ENCODE measurements at regions not wholly inside any gene's neighbourhood (a gene's known extent, or its start where the extent isn't known, plus 50 kb on each side); places are given as distances from the start of the nearest gene placed in this dataset.

GRCh38 chr11:86874304-86875056 lies 74.1 kb downstream of the PRSS23 start:
- WGBS (ENCODE audit: insufficient coverage, insufficient replicate concordance, low lambda C conversion rate, missing lambda C conversion rate) = 22% methylated on average over 6 of the region's 6 CpGs
- no TSS peak for BruUV-seq (replicated peaks)
- Histone ChIP-seq H3K36me3 (ENCODE audit: control insufficient read depth in 2 of 2, insufficient read depth in 2 of 2, low read length in 1 of 2) (no peaks in the 10 kb centered on the region), H3K27ac (ENCODE audit: control insufficient read depth, insufficient read depth) (no peak overlapping the region), H2AFZ (ENCODE audit: control insufficient read depth, low read depth, low read length) (no peak overlapping the region), H3K9me3 (replicated peaks; ENCODE audit: control insufficient read depth, insufficient read depth, low read length) (no peaks in the 10 kb centered on the region), H4K20me1 (ENCODE audit: control insufficient read depth, insufficient read depth) (no peaks in the 10 kb centered on the region), H3K9ac (ENCODE audit: control insufficient read depth, insufficient read depth, low read length) (no peak overlapping the region), H3K4me1 (ENCODE audit: control insufficient read depth, insufficient read depth, low read length) (no peaks in the 10 kb centered on the region), H3K4me3 (no peak overlapping the region), H3K79me2 (ENCODE audit: control insufficient read depth, insufficient read depth, low read length) (no peaks in the 10 kb centered on the region), H3K4me2 (ENCODE audit: control insufficient read depth, insufficient read depth) (no peak overlapping the region), H3K27me3 (replicated peaks in 1 of 2; ENCODE audit: control insufficient read depth in 2 of 2, insufficient read depth in 2 of 2, low read length in 1 of 2) (no peaks in the 10 kb centered on the region)
- ChIA-PET POLR2A (no interaction called here), RAD21 (ENCODE audit: unreplicated experiment) (no interaction called here), CTCF (interaction anchor here (1.4 kb wide), 1 partner anchor 65 kb away, joined by 3 read pairs; no protein-coding TSS in a partner anchor), SMC1A (ENCODE audit: uncharacterized antibody, unreplicated experiment) (no interaction called here)
- FAIRE-seq = no peak
- no peak for TF ChIP-seq SREBF2 (IDR thresholded peaks at IDR 0.05; ENCODE audit: low read length)
- TF ChIP-seq LARP7 (IDR thresholded peaks at IDR 0.05) = no peak
- no peak for TF ChIP-seq ZNF622 (IDR thresholded peaks at IDR 0.05)
- ATAC-seq = no peak
- no peak for DNase-seq (ENCODE audit: low read depth, low spot score)
- intact Hi-C loops (cut with micrococcal nuclease; ENCODE audit: unreplicated experiment) (no loop called here), in situ Hi-C loops (cut with MboI) (no loop called here)

- ChIA-PET POLR2A (no interaction called here), RAD21 (ENCODE audit: unreplicated experiment) (no interaction called here), SMC1A (ENCODE audit: uncharacterized antibody, unreplicated experiment) (no interaction called here), CTCF (interaction anchor here (1.0 kb wide), 1 partner anchor 191 kb away, joined by 3 read pairs; no protein-coding TSS in a partner anchor)
- Histone ChIP-seq H3K9ac (ENCODE audit: control insufficient read depth, insufficient read depth, low read length) (no peak overlapping the region), H3K4me2 (ENCODE audit: control insufficient read depth, insufficient read depth) (no peak overlapping the region), H3K4me3 (no peak overlapping the region), H3K27ac (ENCODE audit: control insufficient read depth, insufficient read depth) (no peak overlapping the region), H2AFZ (ENCODE audit: control insufficient read depth, low read depth, low read length) (no peak overlapping the region), H3K36me3 (ENCODE audit: control insufficient read depth in 2 of 2, insufficient read depth in 2 of 2, low read length in 1 of 2) (no peaks in the 10 kb centered on the region), H4K20me1 (ENCODE audit: control insufficient read depth, insufficient read depth) (no peaks in the 10 kb centered on the region), H3K79me2 (ENCODE audit: control insufficient read depth, insufficient read depth, low read length) (no peaks in the 10 kb centered on the region), H3K9me3 (replicated peaks; ENCODE audit: control insufficient read depth, insufficient read depth, low read length) (no peaks in the 10 kb centered on the region), H3K4me1 (ENCODE audit: control insufficient read depth, insufficient read depth, low read length) (no peaks in the 10 kb centered on the region), H3K27me3 (replicated peaks in 1 of 2; ENCODE audit: control insufficient read depth in 2 of 2, insufficient read depth in 2 of 2, low read length in 1 of 2) (no peaks in the 10 kb centered on the region)
- 26% methylated on average over 3 of the region's 3 CpGs for WGBS (ENCODE audit: insufficient coverage, insufficient replicate concordance, low lambda C conversion rate, missing lambda C conversion rate)
- in situ Hi-C loops (cut with MboI) = no loop called here
- no peak for DNase-seq (ENCODE audit: low read depth, low spot score)
- TF ChIP-seq RAD21 (IDR thresholded peaks at IDR 0.05; ENCODE audit: insufficient read depth, low read depth, low read length) (no peak), POLR2AphosphoS5 (IDR thresholded peaks at IDR 0.05; ENCODE audit: low read length) (no peak), DPF2 (IDR thresholded peaks at IDR 0.05) (no peak), EP300 (IDR thresholded peaks at IDR 0.05; ENCODE audit: borderline replicate concordance in 1 of 2, control insufficient read depth in 1 of 2, low read depth in 2 of 2, low read length in 2 of 2) (no peak), STAT3 (IDR thresholded peaks at IDR 0.05; ENCODE audit: low read depth, low read length) (no peak), CEBPZ (IDR thresholded peaks at IDR 0.05; ENCODE audit: low read depth, low read length) (no peak), HCFC1 (IDR thresholded peaks at IDR 0.05; ENCODE audit: low read length) (no peak), TCF12 (IDR thresholded peaks at IDR 0.05; ENCODE audit: low read depth, low read length) (no peak)
- no peak for FAIRE-seq
- intact Hi-C loops (cut with micrococcal nuclease; ENCODE audit: unreplicated experiment) = no loop called here
- no peak for ATAC-seq
- BruUV-seq (replicated peaks) = no TSS peak
These were observed 76.4 kb downstream of the PRSS23 start for GRCh38 chr11:86876716-86877234.
